GM23338 (cell line): ENCODE measurements at regions not wholly inside any gene's neighbourhood (a gene's known extent, or its start where the extent isn't known, plus 50 kb on each side); places are given as distances from the start of the nearest gene placed in this dataset.

ENCODE experiments used
- EZH2 ChIP-seq: fragments of 200-600 bp; sonication (generic); IDR thresholded peaks from one replicate; pipeline ENCODE4 v1.8.0; 2017; ENCODE audit warnings: antibody characterized with exemption, mild to moderate bottlenecking, low read depth; ENCODE audit not compliant: unreplicated experiment
- JUNB ChIP-seq: IDR thresholded peaks from one replicate; pipeline ENCODE4 v1.6.1; 2016; ENCODE audit warnings: antibody characterized with exemption; ENCODE audit not compliant: unreplicated experiment
- NANOG ChIP-seq: IDR thresholded peaks from 2 replicates; pipeline ENCODE4 v1.6.1; 2016; ENCODE audit warnings: antibody characterized with exemption, borderline replicate concordance
- POLR2AphosphoS5 ChIP-seq: IDR thresholded peaks from 2 replicates; pipeline ENCODE4 v1.6.1; 2016; ENCODE audit warnings: antibody characterized with exemption, low read depth
- ZNF114 ChIP-seq: fragments of 250-450 bp; sonication (Bioruptor Pico); IDR thresholded peaks from 2 replicates; pipeline ENCODE4 v1.5.0; 2020; ENCODE audit warnings: mild to moderate bottlenecking, moderate library complexity
- TF ChIP-seq, protein P1 (sequence below), 2 experiments: fragments of 200-600 bp in 1 of 2; sonication (generic) in 1 of 2; conservative IDR thresholded peaks; 2 replicates each; pipeline versions ENCODE4 v1.5.1 to v1.6.1; 2016 to 2017; ENCODE audit warnings: antibody characterized with exemption in 2 of 2, low read depth in 2 of 2, mild to moderate bottlenecking in 2 of 2, moderate library complexity in 1 of 2
- TF ChIP-seq, protein P2 (sequence below): fragments of 250-450 bp; sonication (Bioruptor Pico); IDR thresholded peaks from 2 replicates; pipeline ENCODE4 v1.5.0; 2020; ENCODE audit warnings: mild to moderate bottlenecking, moderate library complexity

DNA sequence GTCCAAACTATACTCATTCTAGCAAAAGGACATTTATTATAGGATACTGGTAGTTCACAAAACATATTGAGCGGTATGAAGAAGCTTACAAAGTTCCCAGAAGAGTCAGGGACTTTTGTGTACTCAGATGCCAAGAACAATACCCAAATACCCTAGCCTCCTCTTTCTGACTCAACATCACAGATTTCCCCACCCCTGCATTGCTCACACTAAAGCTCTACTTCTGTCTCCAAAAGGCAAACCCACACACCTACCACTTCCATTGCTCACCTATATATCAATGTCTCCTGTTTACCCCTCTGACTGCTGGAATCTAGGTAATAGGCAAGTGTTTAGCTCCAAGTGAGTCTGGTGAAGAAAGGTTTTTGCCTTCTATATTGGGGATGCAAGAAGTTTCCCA lies 100.7 kb upstream of the HCCS start:
- TF ChIP-seq, protein P1, sequence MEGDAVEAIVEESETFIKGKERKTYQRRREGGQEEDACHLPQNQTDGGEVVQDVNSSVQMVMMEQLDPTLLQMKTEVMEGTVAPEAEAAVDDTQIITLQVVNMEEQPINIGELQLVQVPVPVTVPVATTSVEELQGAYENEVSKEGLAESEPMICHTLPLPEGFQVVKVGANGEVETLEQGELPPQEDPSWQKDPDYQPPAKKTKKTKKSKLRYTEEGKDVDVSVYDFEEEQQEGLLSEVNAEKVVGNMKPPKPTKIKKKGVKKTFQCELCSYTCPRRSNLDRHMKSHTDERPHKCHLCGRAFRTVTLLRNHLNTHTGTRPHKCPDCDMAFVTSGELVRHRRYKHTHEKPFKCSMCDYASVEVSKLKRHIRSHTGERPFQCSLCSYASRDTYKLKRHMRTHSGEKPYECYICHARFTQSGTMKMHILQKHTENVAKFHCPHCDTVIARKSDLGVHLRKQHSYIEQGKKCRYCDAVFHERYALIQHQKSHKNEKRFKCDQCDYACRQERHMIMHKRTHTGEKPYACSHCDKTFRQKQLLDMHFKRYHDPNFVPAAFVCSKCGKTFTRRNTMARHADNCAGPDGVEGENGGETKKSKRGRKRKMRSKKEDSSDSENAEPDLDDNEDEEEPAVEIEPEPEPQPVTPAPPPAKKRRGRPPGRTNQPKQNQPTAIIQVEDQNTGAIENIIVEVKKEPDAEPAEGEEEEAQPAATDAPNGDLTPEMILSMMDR (conservative IDR thresholded peaks at IDR 0.05; ENCODE audit: low read depth in 2 of 2), result no peak
- TF ChIP-seq EZH2, result no peak
- TF ChIP-seq, protein P2, sequence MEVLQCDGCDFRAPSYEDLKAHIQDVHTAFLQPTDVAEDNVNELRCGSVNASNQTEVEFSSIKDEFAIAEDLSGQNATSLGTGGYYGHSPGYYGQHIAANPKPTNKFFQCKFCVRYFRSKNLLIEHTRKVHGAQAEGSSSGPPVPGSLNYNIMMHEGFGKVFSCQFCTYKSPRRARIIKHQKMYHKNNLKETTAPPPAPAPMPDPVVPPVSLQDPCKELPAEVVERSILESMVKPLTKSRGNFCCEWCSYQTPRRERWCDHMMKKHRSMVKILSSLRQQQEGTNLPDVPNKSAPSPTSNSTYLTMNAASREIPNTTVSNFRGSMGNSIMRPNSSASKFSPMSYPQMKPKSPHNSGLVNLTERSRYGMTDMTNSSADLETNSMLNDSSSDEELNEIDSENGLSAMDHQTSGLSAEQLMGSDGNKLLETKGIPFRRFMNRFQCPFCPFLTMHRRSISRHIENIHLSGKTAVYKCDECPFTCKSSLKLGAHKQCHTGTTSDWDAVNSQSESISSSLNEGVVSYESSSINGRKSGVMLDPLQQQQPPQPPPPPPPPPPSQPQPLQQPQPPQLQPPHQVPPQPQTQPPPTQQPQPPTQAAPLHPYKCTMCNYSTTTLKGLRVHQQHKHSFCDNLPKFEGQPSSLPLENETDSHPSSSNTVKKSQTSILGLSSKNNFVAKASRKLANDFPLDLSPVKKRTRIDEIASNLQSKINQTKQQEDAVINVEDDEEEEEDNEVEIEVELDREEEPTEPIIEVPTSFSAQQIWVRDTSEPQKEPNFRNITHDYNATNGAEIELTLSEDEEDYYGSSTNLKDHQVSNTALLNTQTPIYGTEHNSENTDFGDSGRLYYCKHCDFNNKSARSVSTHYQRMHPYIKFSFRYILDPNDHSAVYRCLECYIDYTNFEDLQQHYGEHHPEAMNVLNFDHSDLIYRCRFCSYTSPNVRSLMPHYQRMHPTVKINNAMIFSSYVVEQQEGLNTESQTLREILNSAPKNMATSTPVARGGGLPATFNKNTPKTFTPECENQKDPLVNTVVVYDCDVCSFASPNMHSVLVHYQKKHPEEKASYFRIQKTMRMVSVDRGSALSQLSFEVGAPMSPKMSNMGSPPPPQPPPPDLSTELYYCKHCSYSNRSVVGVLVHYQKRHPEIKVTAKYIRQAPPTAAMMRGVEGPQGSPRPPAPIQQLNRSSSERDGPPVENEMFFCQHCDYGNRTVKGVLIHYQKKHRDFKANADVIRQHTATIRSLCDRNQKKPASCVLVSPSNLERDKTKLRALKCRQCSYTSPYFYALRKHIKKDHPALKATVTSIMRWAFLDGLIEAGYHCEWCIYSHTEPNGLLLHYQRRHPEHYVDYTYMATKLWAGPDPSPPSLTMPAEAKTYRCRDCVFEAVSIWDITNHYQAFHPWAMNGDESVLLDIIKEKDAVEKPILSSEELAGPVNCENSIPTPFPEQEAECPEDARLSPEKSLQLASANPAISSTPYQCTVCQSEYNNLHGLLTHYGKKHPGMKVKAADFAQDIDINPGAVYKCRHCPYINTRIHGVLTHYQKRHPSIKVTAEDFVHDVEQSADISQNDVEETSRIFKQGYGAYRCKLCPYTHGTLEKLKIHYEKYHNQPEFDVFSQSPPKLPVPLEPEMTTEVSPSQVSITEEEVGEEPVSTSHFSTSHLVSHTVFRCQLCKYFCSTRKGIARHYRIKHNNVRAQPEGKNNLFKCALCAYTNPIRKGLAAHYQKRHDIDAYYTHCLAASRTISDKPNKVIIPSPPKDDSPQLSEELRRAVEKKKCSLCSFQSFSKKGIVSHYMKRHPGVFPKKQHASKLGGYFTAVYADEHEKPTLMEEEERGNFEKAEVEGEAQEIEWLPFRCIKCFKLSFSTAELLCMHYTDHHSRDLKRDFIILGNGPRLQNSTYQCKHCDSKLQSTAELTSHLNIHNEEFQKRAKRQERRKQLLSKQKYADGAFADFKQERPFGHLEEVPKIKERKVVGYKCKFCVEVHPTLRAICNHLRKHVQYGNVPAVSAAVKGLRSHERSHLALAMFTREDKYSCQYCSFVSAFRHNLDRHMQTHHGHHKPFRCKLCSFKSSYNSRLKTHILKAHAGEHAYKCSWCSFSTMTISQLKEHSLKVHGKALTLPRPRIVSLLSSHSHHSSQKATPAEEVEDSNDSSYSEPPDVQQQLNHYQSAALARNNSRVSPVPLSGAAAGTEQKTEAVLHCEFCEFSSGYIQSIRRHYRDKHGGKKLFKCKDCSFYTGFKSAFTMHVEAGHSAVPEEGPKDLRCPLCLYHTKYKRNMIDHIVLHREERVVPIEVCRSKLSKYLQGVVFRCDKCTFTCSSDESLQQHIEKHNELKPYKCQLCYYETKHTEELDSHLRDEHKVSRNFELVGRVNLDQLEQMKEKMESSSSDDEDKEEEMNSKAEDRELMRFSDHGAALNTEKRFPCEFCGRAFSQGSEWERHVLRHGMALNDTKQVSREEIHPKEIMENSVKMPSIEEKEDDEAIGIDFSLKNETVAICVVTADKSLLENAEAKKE (CRISPR knock-in tag), result no peak
- no peak for TF ChIP-seq POLR2AphosphoS5
- TF ChIP-seq ZNF114 (CRISPR knock-in tag), result no peak
- no peak for TF ChIP-seq JUNB
- no peak for TF ChIP-seq NANOG
